C4-2B (cell line): ENCODE measurements at regions not wholly inside any gene's neighbourhood (a gene's known extent, or its start where the extent isn't known, plus 50 kb on each side); places are given as distances from the start of the nearest gene placed in this dataset.
A peak's percentile ranks its signal among the peaks of the same experiment; 100 is the strongest.

Experiments
- H3K27ac ChIP-seq: fragments of 450-650 bp; 2 replicates; pipeline ENCODE4 v1.5.1; 2017
- ZFX ChIP-seq: fragments of 450-650 bp; IDR thresholded peaks from 2 replicates; pipeline ENCODE4 v1.6.1; 2017
- TF ChIP-seq, protein P1 (sequence below): fragments of 450-650 bp; conservative IDR thresholded peaks from 2 replicates; pipeline ENCODE4 v1.5.1; 2017; ENCODE audit warnings: mild to moderate bottlenecking

DNA sequence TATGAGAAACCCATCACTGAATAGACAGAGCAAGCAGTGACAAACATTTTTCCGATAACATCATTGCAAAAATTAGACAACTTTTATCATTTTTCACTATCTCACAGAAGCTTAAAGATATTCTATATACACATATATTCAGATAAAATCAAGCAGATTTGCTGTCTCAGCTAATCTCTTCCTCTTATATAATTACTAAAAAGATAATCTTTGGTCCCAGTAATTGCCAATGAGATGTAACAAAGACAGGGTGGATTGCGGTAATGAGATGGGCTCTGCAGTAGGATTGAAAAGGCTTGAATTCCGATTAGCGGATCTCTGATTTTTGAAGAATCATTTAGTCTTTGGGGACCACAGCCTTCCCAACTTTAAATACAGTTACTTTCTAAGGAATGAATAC lies 63.5 kb downstream of the SYT4 start:
- no peak overlapping the region for H3K27ac ChIP-seq
- TF ChIP-seq ZFX, result no peak
- TF ChIP-seq, protein P1, sequence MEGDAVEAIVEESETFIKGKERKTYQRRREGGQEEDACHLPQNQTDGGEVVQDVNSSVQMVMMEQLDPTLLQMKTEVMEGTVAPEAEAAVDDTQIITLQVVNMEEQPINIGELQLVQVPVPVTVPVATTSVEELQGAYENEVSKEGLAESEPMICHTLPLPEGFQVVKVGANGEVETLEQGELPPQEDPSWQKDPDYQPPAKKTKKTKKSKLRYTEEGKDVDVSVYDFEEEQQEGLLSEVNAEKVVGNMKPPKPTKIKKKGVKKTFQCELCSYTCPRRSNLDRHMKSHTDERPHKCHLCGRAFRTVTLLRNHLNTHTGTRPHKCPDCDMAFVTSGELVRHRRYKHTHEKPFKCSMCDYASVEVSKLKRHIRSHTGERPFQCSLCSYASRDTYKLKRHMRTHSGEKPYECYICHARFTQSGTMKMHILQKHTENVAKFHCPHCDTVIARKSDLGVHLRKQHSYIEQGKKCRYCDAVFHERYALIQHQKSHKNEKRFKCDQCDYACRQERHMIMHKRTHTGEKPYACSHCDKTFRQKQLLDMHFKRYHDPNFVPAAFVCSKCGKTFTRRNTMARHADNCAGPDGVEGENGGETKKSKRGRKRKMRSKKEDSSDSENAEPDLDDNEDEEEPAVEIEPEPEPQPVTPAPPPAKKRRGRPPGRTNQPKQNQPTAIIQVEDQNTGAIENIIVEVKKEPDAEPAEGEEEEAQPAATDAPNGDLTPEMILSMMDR, result no peak

DNA sequence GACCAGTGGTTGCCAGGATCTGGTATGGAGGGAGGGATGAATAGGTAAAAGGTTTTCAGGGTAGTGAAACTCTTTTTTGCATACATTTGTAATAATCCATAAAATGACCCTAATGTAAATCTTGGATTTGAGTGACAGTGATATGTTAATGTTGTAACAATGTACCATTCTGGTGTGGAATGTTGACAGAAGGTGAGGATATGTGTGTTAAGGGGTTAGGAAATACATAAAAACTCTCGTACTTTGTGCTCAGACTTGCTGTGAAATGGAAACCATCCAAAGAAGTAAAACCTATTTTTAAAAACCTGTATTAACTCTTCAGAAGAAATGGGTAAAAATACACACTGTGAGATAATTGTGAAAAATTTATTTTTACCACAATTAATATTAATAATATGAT lies 66.2 kb downstream of the SYT4 start:
- H3K27ac ChIP-seq, result no peak overlapping the region
- TF ChIP-seq, protein P1, result no peak
- no peak for TF ChIP-seq ZFX

DNA sequence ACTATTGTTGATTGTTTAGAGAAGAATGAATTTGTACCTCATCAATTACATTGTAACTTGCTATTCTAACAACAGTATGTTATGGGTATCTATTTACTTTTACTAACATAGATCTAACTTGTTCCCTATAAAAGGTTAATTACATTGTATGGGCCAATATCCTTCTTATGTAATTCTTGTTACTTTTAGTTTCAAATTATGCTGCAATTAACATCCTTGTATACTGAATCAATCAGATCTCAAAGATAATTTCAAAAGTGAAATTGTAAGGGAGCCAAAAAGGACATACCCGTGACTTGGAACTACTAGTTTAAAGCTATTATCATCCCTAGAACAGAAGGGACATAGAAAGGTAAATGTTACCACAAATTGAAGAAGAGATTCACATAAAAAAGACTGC lies 79.9 kb upstream of the RIT2 start:
- no peak for TF ChIP-seq ZFX
- TF ChIP-seq, protein P1, result no peak
- H3K27ac ChIP-seq, result peak overlapping the region; percentile 69; the same call in 1 of the 2 replicates

DNA sequence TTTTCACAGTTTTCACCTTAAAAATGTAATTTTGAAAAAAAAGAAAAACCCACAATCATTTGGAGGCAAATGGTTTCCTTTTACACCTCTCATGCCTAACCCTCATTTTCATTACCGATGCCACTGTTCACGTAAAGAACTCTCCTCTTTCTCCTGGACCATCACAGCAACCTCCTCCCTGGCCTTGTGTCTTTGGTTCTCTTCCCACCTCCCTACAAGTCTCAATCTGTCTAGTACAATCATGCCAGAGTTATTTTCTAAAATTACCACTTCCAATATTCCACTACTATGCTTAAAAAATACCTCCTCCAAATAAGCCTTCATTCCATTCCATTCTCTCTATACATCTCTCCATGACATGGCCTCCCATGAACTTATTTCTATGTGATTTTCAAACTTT lies 77.9 kb upstream of the RIT2 start:
- no peak for TF ChIP-seq ZFX
- TF ChIP-seq, protein P1, result no peak
- peak overlapping the region; percentile 47 for H3K27ac ChIP-seq

DNA sequence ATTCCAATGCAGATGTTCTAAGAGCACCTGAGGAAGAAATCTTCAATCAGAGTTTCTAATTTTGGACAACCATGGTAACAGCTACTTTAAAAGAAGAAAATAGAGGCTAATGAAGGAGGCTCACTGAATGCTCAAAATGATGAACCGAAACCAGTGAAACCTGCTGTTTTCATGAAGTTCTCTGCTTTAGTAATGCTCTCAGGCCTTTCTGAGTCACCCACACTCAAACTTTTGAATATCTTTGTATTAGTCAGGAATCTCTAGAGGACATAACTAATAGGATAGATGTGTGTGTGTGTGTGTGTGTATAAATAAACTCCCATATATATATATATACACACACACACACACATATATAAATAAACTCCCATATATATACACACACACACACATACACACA lies 76.9 kb upstream of the RIT2 start:
- no peak for TF ChIP-seq ZFX
- TF ChIP-seq, protein P1, result no peak
- H3K27ac ChIP-seq, result peak overlapping the region; percentile 47; the same call in 1 of the 2 replicates

DNA sequence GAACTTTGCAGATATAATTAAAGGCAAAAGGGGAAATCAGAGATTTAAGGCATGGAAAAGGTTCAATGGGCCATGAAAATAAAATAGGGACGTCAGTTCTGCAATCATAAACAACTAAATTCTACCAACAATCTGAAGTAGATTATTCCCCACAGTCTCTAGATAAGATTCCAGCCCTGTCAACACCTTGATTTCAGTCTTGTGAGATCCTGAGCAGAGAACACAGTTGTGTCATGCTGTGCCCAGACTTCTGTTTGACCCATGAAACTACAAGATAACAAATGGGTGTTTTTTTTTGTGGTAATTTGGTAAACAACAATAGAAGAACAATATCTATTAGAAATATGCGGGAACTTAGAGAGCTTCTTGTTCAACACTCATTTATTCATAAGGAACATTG lies 66.2 kb upstream of the RIT2 start:
- TF ChIP-seq, protein P1, result no peak
- no peak for TF ChIP-seq ZFX
- H3K27ac ChIP-seq, result no peak overlapping the region

DNA sequence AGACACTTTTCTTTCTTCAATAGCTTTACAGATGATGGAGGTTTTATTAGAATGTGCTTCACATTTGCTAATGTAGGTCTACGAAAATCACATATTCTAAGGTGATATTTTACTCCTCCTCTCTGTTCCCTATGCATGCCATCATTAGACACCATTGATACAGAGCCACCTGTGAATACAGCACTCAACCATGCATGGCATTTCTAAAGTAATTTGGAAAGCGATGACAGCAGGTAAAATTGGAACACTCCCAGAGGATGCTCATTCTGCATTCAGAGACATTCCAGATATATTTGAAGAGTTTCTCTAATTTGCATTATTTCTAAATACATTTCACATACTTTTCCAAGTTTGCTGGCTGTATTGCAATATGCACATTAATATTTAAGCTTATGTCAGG lies 65.3 kb upstream of the RIT2 start:
- no peak for TF ChIP-seq ZFX
- TF ChIP-seq, protein P1, result no peak
- H3K27ac ChIP-seq, result no peak overlapping the region
